GM12878 (cell line): ENCODE measurements at regions not wholly inside any gene's neighbourhood (a gene's known extent, or its start where the extent isn't known, plus 50 kb on each side); places are given as distances from the start of the nearest gene placed in this dataset.

Experiments used
- ATAC-seq: fragments of 200-7000 bp; cut with Tn5 transposase; 3 replicates; pipeline ENCODE4 v1.9.1; 2020; ENCODE audit warnings: mild to moderate bottlenecking, moderate library complexity
- BruUV-seq: library from RNA; stranded (reverse); fragments of 400-500 nt; replicated peaks from 2 replicates; lab custom pipeline; 2021; lab: Mats Ljungman, UMichigan
- CTCF ChIA-PET: fragments of 300-600 bp; sonication (Branson Sonifier 250); formaldehyde crosslinking; extraction: SDS; loops from one replicate; lab custom pipeline; 2021; ENCODE audit warnings: inconsistent platforms; lab: Yijun Ruan, JAX
- POLR2A ChIA-PET: fragments of 350-600 bp; formaldehyde crosslinking; extraction: SDS; loops from one replicate; lab custom pipeline; 2021; ENCODE audit warnings: inconsistent platforms; lab: Charles Lee
- RAD21 ChIA-PET: fragments of 300-600 bp; sonication (Branson Sonifier 250); formaldehyde crosslinking; loops from one replicate; lab custom pipeline; 2023; ENCODE audit warnings: antibody characterized with exemption; ENCODE audit not compliant: unreplicated experiment; lab: Charles Lee
- SMC1A ChIA-PET: fragments of 300-600 bp; sonication (Branson Sonifier 250); formaldehyde crosslinking; loops from one replicate; lab custom pipeline; 2023; ENCODE audit not compliant: unreplicated experiment, uncharacterized antibody; lab: Charles Lee
- DNase-seq: peaks from one replicate; pipeline ENCODE4 v3.0.0-alpha.2; 2011; ENCODE audit warnings: low read depth, low spot score
- FAIRE-seq: peaks from 3 replicates; lab custom pipeline; 2011; peaks lifted over from hg19 to GRCh38; lab: Jason Lieb, UNC
- H2AFZ ChIP-seq: 2 replicates; pipeline ENCODE4 v1.6.0; 2011; ENCODE audit warnings: low read depth, low read length, control low read depth; ENCODE audit not compliant: control insufficient read depth
- H3K27ac ChIP-seq: 2 replicates; pipeline ENCODE4 v1.5.1; 2011; ENCODE audit warnings: control low read depth; ENCODE audit not compliant: control insufficient read depth, insufficient read depth
- H3K27me3 ChIP-seq, 2 experiments: replicated peaks in 1 of 2; 2 replicates each; pipeline versions ENCODE4 v1.6.0 to v1.6.1; 2011; ENCODE audit warnings: low read length in 1 of 2; ENCODE audit not compliant: control insufficient read depth in 2 of 2, insufficient read depth in 2 of 2
- H3K36me3 ChIP-seq, 2 experiments: 2 replicates each; pipeline ENCODE4 v1.5.1; 2011; ENCODE audit warnings: low read length in 1 of 2; ENCODE audit not compliant: control insufficient read depth in 2 of 2, insufficient read depth in 2 of 2
- H3K4me1 ChIP-seq: 2 replicates; pipeline ENCODE4 v1.6.1; 2011; ENCODE audit warnings: mild to moderate bottlenecking, low read length, moderate library complexity, mixed read lengths; ENCODE audit not compliant: control insufficient read depth, insufficient read depth
- H3K4me2 ChIP-seq: 2 replicates; pipeline ENCODE4 v1.6.0; 2011; ENCODE audit warnings: control low read depth; ENCODE audit not compliant: control insufficient read depth, insufficient read depth
- H3K4me3 ChIP-seq: fragments of 200-600 bp; sonication (generic); 2 replicates; pipeline ENCODE4 v1.5.1; 2016
- H3K79me2 ChIP-seq: 2 replicates; pipeline ENCODE4 v1.6.0; 2011; ENCODE audit warnings: low read length; ENCODE audit not compliant: control insufficient read depth, insufficient read depth
- H3K9ac ChIP-seq: 2 replicates; pipeline ENCODE4 v1.8.0; 2011; ENCODE audit warnings: low read length, control low read depth, mixed read lengths; ENCODE audit not compliant: control insufficient read depth, insufficient read depth
- H3K9me3 ChIP-seq: replicated peaks from 3 replicates; pipeline ENCODE4 v1.5.1; 2011; ENCODE audit warnings: mild to moderate bottlenecking, low read length; ENCODE audit not compliant: control insufficient read depth, insufficient read depth
- H4K20me1 ChIP-seq: 2 replicates; pipeline ENCODE4 v1.6.0; 2011; ENCODE audit not compliant: control insufficient read depth, insufficient read depth
- ATF7 ChIP-seq: fragments of 450-650 bp; IDR thresholded peaks from 2 replicates; pipeline ENCODE4 v1.6.1; 2016; ENCODE audit warnings: low read depth, mild to moderate bottlenecking
- CBFB ChIP-seq: IDR thresholded peaks from 2 replicates; pipeline ENCODE4 v1.6.1; 2016; ENCODE audit warnings: antibody characterized with exemption, low read depth
- CBX5 ChIP-seq: sonication (generic); IDR thresholded peaks from 2 replicates; pipeline ENCODE4 v1.6.1; 2016; ENCODE audit warnings: low read depth, moderate library complexity, mild to moderate bottlenecking, inconsistent platforms
- ETV6 ChIP-seq, 2 experiments: fragments of 450-650 bp in 1 of 2; IDR thresholded peaks in 1 of 2; conservative IDR thresholded peaks in 1 of 2; 2 replicates each; pipeline ENCODE4 v1.6.1; 2014; ENCODE audit warnings: antibody characterized with exemption in 1 of 2, borderline replicate concordance in 1 of 2, low read depth in 1 of 2, mild to moderate bottlenecking in 1 of 2, moderate library complexity in 1 of 2
- MEF2A ChIP-seq: IDR thresholded peaks from 2 replicates; pipeline ENCODE4 v1.6.1; 2011; ENCODE audit warnings: low read depth, mild to moderate bottlenecking, low read length, moderate library complexity; ENCODE audit not compliant: insufficient read depth
- MXI1 ChIP-seq: fragments of 150-350 bp; IDR thresholded peaks from 2 replicates; pipeline ENCODE4 v1.6.1; 2011; ENCODE audit warnings: low read depth, mild to moderate bottlenecking, inconsistent platforms, low read length, improper control_type of control experiment
- RAD21 ChIP-seq: IDR thresholded peaks from 2 replicates; pipeline ENCODE4 v1.6.1; 2011; ENCODE audit warnings: mild to moderate bottlenecking, low read depth, low read length, moderate library complexity; ENCODE audit not compliant: insufficient read depth
- RCOR1 ChIP-seq: conservative IDR thresholded peaks from 2 replicates; pipeline ENCODE4 v1.6.1; 2012; ENCODE audit warnings: low read depth, low read length, improper control_type of control experiment
- SIX5 ChIP-seq: IDR thresholded peaks from 2 replicates; pipeline ENCODE4 v1.6.1; 2011; ENCODE audit warnings: mild to moderate bottlenecking, low read depth, low read length, moderate library complexity; ENCODE audit not compliant: severe bottlenecking
- SMAD1 ChIP-seq: fragments of 450-650 bp; IDR thresholded peaks from 2 replicates; pipeline ENCODE4 v1.6.1; 2018; ENCODE audit warnings: mild to moderate bottlenecking, low read depth; ENCODE audit not compliant: partially characterized antibody
- ZNF207 ChIP-seq: fragments of 450-650 bp; IDR thresholded peaks from 2 replicates; pipeline ENCODE4 v1.6.1; 2014; ENCODE audit warnings: antibody characterized with exemption, mild to moderate bottlenecking, borderline replicate concordance
- ZNF384 ChIP-seq: IDR thresholded peaks from 2 replicates; pipeline ENCODE4 v1.6.1; 2012; ENCODE audit warnings: low read depth, mild to moderate bottlenecking, low read length, improper control_type of control experiment, borderline replicate concordance
- in situ Hi-C: fragments of 300-500 bp; cut with MboI; formaldehyde crosslinking; loops from 9 replicates; pipeline ENCODE4 v1.14.3; 2018; ENCODE audit warnings: mixed read lengths
- intact Hi-C: fragments of 100-400 bp; cut with micrococcal nuclease; formaldehyde crosslinking; loops from one replicate; pipeline ENCODE4 v1.14.2; 2022; ENCODE audit not compliant: unreplicated experiment
- TF ChIP-seq, protein P1 (sequence below): fragments of 450-650 bp; conservative IDR thresholded peaks from 2 replicates; pipeline ENCODE4 v1.6.1; 2017; ENCODE audit warnings: mild to moderate bottlenecking, moderate library complexity
- TF ChIP-seq, protein P2 (sequence below): fragments of 450-650 bp; IDR thresholded peaks from 2 replicates; pipeline ENCODE4 v1.6.1; 2017; ENCODE audit warnings: low read depth, mild to moderate bottlenecking, moderate library complexity
- TF ChIP-seq, protein P3 (sequence below): IDR thresholded peaks from 2 replicates; pipeline ENCODE4 v1.6.1; 2011; ENCODE audit warnings: borderline replicate concordance, low read depth, mild to moderate bottlenecking, moderate library complexity, mixed read lengths, low read length; ENCODE audit not compliant: insufficient read depth; ENCODE audit errors: extremely low read length
- TF ChIP-seq, protein P4 (sequence below): fragments of 450-650 bp; IDR thresholded peaks from 2 replicates; pipeline ENCODE4 v1.6.1; 2016; ENCODE audit warnings: mild to moderate bottlenecking, moderate library complexity, borderline replicate concordance

DNA sequence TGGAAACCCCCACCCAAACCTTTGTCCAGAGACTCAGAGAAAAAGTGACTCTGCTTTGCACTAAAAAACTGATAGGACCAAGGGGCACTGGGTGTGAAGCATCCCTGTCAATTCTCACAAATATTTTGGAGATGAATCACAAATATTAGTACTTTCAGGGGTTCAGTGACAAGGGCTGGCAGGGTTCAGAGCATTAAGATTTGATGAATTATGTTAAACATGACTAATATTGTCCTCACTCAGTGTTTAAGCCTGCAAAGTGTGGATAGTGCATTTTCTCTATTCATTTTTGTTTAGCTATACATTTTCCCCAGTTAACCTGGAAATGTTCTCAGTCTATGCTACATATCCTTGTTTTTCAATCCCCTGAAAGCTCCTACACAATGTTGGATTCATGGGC, 65.3 kb upstream of the CCDC68 start:
- ChIA-PET SMC1A (interaction anchor here (1.2 to 1.7 kb wide), 2 partner anchors 9 to 35 kb away, joined by 3 to 5 read pairs; no protein-coding TSS in a partner anchor), POLR2A (interaction anchor here (1.3 kb wide), 1 partner anchor 9 kb away, joined by 3 read pairs; no protein-coding TSS in a partner anchor), CTCF (interaction anchor here (1.0 kb wide), 1 partner anchor 10 kb away, joined by 4 read pairs; no protein-coding TSS in a partner anchor), RAD21 (no interaction called here)
- Histone ChIP-seq H2AFZ (no peak overlapping the region), H3K79me2 (no peaks in the 10 kb centered on the region), H3K9ac (no peak overlapping the region), H3K4me3 (no peak overlapping the region), H4K20me1 (no peaks in the 10 kb centered on the region), H3K27me3 (no peaks in the 10 kb centered on the region), H3K36me3 (no peaks in the 10 kb centered on the region), H3K4me2 (no peak overlapping the region), H3K27ac (no peak overlapping the region), H3K4me1 (no peaks in the 10 kb centered on the region), H3K9me3 (no peaks in the 10 kb centered on the region)
- intact Hi-C loops (no loop called here), in situ Hi-C loops (no loop called here)
- BruUV-seq, result no TSS peak
- DNase-seq (no peak), FAIRE-seq (no peak), ATAC-seq (no peak)
- TF ChIP-seq ATF7 (no peak), ETV6 (conservative IDR thresholded peaks at IDR 0.05 in 1 of 2, IDR thresholded peaks at IDR 0.05 in 1 of 2; ENCODE audit: borderline replicate concordance in 1 of 2, low read depth in 1 of 2) (no peak), CBX5 (no peak), CBFB (no peak), RAD21 (no peak), SMAD1 (no peak), MXI1 (no peak), SIX5 (no peak), ZNF384 (no peak), ZNF207 (no peak), MEF2A (no peak), RCOR1 (no peak)
- TF ChIP-seq, protein P1, sequence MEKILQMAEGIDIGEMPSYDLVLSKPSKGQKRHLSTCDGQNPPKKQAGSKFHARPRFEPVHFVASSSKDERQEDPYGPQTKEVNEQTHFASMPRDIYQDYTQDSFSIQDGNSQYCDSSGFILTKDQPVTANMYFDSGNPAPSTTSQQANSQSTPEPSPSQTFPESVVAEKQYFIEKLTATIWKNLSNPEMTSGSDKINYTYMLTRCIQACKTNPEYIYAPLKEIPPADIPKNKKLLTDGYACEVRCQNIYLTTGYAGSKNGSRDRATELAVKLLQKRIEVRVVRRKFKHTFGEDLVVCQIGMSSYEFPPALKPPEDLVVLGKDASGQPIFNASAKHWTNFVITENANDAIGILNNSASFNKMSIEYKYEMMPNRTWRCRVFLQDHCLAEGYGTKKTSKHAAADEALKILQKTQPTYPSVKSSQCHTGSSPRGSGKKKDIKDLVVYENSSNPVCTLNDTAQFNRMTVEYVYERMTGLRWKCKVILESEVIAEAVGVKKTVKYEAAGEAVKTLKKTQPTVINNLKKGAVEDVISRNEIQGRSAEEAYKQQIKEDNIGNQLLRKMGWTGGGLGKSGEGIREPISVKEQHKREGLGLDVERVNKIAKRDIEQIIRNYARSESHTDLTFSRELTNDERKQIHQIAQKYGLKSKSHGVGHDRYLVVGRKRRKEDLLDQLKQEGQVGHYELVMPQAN, result no peak
- TF ChIP-seq, protein P2, sequence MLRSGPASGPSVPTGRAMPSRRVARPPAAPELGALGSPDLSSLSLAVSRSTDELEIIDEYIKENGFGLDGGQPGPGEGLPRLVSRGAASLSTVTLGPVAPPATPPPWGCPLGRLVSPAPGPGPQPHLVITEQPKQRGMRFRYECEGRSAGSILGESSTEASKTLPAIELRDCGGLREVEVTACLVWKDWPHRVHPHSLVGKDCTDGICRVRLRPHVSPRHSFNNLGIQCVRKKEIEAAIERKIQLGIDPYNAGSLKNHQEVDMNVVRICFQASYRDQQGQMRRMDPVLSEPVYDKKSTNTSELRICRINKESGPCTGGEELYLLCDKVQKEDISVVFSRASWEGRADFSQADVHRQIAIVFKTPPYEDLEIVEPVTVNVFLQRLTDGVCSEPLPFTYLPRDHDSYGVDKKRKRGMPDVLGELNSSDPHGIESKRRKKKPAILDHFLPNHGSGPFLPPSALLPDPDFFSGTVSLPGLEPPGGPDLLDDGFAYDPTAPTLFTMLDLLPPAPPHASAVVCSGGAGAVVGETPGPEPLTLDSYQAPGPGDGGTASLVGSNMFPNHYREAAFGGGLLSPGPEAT, result no peak
- TF ChIP-seq, protein P3, sequence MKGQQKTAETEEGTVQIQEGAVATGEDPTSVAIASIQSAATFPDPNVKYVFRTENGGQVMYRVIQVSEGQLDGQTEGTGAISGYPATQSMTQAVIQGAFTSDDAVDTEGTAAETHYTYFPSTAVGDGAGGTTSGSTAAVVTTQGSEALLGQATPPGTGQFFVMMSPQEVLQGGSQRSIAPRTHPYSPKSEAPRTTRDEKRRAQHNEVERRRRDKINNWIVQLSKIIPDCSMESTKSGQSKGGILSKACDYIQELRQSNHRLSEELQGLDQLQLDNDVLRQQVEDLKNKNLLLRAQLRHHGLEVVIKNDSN, result no peak
- TF ChIP-seq, protein P4, sequence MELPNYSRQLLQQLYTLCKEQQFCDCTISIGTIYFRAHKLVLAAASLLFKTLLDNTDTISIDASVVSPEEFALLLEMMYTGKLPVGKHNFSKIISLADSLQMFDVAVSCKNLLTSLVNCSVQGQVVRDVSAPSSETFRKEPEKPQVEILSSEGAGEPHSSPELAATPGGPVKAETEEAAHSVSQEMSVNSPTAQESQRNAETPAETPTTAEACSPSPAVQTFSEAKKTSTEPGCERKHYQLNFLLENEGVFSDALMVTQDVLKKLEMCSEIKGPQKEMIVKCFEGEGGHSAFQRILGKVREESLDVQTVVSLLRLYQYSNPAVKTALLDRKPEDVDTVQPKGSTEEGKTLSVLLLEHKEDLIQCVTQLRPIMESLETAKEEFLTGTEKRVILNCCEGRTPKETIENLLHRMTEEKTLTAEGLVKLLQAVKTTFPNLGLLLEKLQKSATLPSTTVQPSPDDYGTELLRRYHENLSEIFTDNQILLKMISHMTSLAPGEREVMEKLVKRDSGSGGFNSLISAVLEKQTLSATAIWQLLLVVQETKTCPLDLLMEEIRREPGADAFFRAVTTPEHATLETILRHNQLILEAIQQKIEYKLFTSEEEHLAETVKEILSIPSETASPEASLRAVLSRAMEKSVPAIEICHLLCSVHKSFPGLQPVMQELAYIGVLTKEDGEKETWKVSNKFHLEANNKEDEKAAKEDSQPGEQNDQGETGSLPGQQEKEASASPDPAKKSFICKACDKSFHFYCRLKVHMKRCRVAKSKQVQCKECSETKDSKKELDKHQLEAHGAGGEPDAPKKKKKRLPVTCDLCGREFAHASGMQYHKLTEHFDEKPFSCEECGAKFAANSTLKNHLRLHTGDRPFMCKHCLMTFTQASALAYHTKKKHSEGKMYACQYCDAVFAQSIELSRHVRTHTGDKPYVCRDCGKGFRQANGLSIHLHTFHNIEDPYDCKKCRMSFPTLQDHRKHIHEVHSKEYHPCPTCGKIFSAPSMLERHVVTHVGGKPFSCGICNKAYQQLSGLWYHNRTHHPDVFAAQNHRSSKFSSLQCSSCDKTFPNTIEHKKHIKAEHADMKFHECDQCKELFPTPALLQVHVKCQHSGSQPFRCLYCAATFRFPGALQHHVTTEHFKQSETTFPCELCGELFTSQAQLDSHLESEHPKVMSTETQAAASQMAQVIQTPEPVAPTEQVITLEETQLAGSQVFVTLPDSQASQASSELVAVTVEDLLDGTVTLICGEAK, result no peak
